GM21360 (cell line): ENCODE measurements at regions not wholly inside any gene's neighbourhood (a gene's known extent, or its start where the extent isn't known, plus 50 kb on each side); places are given as distances from the start of the nearest gene placed in this dataset.
"Not testable (repeated sequence)": the region's sequence is repeated elsewhere in the genome, so short reads cannot be mapped to it uniquely, and the experiment has no call there.

ENCODE experiments used
- ATAC-seq: cut with Tn5 transposase; IDR thresholded peaks from one replicate; pipeline ENCODE4 v1.9.1; 2021; ENCODE audit warnings: mild to moderate bottlenecking, moderate library complexity; ENCODE audit not compliant: unreplicated experiment

DNA sequence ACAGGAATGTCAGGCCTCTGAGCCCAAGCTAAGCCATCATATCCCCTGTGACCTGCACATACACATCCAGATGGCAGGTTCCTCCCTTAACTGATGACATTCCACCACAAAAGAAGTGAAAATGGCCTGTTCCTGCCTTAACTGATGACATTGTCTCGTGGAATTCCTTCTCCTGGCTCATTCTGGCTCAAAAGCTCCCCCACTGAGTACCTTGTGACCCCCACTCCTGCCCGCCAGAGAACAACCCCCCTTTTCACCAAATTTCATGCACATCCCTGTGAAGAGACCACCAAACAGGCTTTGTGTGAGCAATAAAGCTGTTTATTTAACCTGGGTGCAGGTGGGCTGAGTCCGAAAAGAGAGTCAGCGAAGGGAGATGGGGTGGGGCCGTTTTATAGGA, 447.4 kb downstream of the FGF13 start:
- not testable (repeated sequence) for ATAC-seq

DNA sequence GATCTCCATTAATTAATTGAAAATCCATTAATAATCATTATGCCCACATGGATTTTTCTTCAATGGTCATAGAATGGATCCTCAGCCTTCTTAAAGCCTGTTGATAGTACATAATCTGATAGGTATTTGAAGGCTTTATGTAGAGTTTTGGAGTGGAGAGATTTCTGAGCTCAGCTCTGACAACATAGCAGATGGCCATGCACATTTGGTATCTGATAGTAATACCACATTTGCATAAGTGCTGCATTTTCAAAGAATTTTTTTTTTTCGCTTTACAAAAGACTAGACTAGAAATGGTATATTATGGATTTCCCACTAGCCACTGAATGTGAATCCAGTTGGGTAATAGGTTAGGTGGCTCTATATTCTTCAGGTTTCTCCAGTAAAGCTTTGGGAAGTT, 440.6 kb downstream of the FGF13 start:
- no peak for ATAC-seq

DNA sequence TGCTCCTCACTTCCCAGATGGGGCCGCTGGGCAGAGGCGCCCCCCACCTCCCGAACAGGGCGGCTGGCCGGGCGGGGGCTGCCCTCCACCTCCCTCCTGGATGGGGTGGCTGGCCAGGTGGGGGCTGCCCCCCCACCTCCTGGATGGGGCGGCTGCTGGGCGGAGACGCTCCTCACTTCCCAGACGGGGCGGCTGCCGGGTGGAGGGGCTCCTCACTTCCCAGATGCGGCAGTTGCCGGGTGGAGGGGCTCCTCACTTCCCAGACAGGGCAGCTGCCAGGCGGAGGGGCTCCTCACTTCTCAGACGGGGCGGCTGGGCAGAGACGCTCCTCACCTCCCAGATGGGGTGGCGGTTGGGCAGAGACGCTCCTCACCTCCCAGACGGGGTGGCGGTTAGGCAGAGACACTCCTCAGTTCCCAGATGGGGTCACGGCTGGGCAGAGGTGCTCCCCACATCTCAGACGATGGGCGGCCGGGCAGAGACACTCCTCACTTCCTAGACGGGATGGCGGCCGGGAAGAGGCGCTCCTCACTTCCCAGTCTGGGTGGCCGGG, 428.8 kb downstream of the FGF13 start:
- not testable (repeated sequence) for ATAC-seq

DNA sequence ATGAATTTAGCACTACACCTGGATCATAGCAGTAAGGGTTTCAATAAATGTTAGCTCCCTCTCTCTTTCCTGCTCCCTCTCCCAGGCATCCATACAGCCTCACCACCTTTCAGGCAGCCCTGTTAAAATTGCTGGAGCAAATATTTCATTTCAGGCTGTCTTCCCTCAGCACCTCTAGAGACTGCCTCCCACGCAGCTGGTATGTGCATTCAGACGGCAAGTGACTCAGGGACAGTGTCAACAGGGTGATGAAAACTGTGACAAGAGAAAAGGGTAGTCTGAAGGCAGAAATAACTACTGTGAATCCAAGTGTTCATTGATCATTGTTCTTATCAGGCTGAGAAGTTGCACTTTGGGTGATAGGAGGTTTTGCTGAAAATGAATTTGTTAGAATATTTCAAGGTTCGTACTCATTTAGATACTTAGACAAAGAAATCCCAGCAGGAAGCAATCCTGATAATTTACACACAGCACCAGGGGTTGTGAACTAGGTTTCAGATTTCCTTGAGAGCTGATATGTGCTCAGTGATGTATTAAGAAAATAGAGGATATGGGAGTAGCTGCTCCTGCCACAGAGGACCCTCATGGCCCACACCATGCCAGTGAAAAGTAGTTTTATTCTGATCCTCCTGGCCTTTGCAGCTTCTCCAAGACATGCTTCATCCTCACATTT, 424.2 kb downstream of the FGF13 start:
- no peak for ATAC-seq

DNA sequence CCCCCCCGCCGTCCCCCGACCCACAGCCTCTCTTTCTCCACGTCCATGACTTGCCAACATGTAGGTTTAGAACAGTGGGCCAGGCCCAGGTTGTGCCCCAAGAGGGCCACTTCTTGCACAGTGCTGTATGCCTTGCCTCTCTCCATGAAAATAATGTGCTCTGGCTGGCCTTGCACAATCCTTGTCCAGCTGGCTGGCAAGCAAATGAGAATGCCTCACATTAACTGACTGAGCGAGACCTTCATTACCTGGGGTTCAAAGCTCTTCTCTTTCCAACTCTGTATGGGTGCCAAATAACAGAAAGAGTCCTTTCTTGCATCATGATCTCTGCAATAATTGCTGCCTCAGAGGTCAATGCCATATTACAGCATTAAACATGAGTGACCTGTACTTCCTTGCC, 416.6 kb downstream of the FGF13 start:
- ATAC-seq: no peak

DNA sequence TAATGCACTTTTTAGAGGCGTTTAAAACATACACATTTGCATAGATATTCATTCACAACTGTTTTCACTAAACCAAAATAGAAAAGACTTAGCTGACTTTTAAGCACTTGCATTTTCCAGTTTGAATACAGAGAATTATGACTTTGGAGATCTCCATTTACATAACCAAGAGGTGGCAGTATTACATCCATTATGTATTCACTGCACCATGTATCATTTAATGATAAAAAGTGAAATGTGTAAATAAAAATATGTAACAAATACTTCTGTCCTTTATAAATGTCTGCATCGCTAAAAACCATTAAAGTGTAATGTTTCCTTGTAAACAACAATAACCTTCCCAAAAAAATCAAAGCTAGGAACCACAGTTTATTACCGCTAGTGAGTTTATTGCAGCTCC, 413.2 kb downstream of the FGF13 start:
- ATAC-seq: no peak

DNA sequence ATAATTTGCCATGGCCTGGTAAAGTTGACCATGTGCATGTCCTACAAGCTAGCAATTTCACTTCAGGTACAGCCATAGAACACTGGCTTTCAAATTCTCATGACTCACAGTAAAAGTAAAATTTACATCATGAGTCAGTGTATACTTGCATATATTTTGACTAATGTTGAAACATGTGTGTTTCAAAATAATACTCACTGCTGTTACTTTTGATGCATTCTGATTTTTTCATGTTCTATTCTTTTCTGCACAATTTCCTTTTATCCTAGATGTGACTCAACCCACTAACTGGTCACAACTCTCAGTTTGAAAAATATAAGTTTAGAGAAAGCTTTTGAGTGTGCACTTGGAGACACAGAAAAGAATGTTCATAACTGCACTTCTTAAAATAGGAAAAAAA, 365.7 kb downstream of the FGF13 start:
- ATAC-seq: no peak

DNA sequence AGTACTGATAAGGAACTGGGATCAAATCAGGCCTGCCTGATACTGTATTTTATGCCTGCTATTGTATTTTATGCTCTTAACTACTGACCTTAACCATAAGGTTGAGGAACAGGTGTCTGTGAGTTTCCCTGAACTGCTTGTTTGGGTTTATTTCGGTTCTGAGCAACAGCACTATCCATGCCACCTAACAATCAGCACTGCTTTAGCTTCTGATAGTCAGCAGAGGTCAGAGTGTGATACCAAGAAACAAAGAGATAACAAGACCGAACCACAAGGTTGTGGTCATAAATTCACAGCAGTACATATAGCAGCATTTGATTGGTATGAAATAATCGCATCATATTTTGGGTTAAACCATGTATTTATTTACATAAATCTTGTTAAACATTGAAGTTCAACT, 362.2 kb downstream of the FGF13 start:
- no peak for ATAC-seq

DNA sequence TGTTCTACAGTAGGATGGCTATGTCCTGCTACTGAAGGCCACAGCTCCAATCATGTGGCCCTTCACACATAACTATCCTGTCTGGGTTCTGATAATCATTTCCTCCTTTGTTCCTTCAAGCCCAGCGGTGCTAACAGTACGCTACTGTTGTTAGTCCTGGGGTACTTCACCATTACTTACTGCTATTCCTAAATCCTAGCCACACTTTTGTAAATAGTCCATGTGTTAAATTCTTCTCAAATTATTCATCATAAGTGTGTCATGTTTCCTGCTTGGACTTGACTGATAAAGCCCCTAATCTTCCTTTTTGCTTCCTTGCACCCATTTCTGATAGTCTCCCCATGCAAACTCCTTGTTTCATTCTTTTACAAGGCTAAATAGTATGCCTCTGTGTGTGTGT, 332.6 kb downstream of the FGF13 start:
- ATAC-seq: no peak

DNA sequence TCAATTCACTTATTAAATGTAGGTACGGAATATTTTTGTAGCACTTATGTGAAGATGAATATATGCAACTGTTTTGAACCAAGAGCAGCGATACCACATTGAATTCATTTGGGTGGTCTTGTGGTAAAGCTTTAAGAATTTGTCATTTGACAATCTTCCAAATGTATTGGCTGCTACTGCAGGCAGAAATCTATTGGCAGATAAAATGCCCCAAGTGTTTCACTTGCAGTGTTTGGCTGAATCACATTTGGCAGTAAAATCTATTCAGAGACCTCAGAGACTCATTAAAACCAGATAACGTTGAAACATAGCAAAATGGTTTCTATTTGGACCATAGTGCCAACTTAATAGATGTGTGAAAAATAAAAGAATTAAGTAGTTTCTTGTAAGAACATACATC, 303.4 kb downstream of the FGF13 start:
- no peak for ATAC-seq

DNA sequence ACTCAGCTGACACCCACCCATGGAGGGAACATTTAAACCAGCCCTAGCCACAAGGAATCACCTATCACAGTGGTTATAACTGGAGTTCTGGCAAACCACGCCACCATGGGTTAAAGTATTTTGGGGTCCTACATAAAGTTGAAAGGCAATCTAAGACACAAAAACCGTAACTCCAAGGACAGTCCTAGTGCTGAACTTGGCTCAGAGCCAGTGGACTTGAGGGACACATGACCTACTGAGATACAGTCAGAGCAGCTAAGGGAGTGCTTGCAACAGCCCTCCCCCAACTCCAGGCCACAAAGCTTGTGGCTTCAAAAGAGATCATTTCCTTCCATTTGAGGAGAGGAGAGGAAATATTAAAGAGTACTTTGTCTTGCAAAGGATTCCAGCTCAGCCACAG, 300.5 kb downstream of the FGF13 start:
- no peak for ATAC-seq
